ENCODE measurements at regions not wholly inside any gene's neighbourhood (a gene's known extent, or its start where the extent isn't known, plus 50 kb on each side); places are given as distances from the start of the nearest gene placed in this dataset.

DNA sequence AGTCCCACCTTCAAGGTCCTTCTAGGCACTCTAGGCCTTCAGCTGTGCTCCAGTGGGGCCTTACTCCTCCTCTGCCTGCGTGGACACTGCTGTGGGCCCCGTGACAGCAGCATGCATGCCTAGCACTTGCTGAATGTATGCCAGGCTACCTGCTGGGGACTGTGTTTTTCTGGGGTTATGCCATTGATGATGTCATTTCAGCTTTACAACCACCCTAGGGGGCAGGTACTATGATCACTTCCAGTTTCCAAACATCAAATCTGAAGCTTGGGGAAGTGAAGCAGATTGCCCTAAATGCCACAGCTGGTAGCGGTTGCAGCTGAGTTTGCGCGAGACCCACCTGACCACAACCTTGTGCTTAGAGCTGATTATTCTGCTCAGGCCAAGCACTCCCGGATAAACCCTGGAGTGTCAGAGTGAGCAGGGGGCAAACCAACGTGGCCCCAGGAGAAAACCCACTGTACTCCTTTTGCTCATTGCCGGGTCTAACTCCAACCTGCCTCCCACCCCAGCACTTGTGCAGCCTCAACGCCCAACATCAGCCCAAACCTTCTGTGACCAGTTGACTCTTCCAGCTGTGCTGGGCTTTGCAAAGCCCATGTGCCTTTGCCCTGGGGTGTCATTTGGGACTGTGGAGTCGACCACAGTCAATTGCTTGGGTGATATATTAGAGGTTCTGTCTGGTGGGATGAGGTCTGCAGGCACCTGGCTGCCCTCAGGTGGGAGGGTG, 168.4 kb downstream of the ENGASE start:
- ATAC-seq (no peak), DNase-seq (no peak)

DNA sequence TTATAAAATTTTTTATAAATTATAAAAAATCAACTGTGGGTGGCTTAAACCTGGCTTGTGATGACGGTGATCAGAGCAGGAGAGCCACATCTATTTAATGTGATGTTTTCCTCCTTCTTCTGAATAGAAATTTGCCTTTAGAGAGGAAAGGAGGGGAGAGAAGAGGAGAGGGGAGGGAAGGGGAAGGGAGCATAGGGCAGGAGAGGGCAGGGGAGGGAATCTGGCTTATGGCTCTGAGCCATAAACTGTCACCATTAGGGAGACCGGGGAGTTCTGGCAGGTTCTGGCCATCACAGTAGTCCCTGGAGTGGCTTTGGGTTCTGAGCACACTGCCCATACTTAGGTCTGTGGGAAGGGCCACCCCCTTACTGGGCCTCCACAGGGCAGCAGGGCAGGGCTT, 167.8 kb downstream of the ENGASE start:
- DNase-seq (no peak), ATAC-seq (no peak)

DNA sequence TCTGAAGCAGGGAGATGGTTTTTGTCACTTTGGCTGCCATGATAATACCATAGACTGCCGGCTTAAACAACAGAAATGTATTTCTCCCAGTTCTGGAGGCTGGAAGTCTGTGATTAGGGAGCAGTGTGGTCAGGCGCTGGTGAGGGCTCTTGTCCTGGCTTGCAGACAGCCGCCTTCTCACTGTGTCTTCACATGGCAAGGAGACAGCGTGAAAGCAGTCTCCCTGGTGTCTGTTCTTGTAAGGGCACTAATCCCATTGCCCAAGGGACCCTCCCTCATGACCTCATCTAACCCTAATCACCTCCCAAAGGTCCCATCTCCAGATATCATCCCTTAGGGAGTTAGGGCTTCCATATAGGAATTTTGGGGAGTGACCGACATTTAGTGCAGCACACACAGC, 167.0 kb downstream of the ENGASE start:
- ATAC-seq (no peak), DNase-seq (no peak)

DNA sequence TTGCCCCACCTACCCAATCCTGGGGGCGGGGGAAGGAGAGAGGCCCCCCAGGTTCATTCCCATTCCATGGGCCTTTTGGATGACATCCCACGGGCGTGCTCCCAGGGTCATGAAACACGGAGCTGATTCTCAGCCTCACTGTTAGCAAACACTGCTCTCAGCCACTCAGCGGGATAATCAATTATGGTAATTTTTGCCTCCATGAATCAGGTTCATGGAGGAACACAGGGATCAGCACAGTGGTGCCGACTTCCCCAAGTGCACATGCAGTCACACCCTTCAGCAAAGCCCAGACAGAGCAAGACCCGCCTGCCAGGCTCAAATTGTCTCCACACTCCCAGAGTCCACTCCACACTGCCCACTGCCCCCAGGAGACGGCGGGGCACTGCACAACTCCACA, 164.6 kb downstream of the ENGASE start:
- ATAC-seq (no peak), DNase-seq (no peak)

DNA sequence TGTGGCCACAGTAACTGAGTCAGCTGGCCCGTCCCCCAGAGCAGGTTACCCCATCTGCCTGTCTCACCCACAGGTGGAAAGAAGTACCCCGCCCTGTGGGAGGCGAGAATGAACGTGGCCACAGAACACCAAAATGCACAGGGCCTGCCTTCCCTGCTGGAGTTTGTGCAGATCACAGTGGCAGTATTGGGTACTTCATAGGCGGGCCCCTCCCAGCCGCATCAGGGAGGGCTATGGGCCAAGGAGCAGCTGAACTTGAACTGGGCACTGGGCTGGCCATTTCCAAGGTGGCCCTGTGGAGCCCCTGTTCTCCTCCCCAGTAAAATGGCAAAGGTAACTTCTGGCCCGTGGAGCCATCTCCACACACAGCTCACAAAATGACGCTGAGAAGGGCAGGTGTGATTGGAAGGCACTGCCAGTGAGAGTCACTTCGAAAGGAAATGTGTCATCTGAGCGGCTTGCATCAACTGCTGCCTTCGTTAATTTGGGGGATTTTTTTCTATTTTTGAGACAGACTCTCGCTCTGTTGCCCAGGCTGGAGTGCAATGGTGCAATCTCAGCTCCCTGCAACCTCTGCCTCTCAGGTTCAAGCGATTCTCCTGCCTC, 162.9 kb downstream of the ENGASE start:
- DNase-seq (no peak), ATAC-seq (no peak)

DNA sequence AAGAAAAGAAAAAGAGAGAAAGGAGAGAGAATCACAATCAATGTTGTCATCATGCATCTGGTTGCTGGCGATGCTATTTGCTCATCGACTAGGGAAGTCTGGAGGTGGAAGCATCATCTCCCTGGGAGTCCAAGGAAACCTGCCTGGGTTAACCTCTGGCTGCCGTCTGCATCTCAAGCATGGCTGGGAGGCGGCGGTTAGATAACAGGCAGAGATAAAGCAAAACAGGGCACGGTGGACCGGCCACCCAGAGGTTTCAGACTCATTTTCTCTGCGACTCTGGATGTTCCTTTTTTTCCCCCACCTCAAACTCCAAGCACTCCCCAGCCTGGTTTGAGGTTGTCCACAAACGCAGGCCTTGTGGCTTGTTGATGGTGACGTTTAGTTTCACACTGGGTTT, 161.2 kb downstream of the ENGASE start:
- DNase-seq (no peak), ATAC-seq (no peak)

DNA sequence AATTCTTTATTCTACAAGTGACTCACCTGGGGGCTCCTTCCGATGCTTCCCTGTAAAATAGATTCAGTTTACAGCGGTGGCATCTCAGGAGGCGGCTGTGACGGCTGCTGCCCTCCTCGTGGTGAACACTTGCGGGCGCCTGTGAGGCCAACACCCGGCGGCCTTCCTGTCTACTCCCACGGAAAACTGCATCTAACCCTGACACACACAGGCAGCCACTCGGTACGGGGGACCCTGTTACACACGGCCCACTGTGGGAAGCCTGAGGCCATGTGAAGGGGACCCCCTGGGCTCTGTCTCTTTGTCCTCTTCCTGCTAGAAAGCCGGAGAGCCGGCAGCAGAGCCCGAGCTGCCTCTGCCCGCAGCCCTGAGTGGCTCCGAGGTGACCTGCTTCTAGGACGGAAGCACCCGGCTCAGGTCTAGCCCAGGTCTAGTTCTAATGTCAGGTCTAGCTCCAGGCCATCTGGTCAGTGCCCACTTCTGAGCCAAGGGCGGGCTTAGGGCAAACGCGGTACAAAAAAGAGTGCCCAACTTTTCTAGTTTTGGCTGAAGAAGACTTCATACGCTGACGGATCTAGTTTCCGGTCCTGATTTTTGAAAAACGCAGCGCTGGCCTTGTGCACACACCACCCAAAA, 159.4 kb downstream of the ENGASE start:
- ATAC-seq (no peak), DNase-seq (no peak)

DNA sequence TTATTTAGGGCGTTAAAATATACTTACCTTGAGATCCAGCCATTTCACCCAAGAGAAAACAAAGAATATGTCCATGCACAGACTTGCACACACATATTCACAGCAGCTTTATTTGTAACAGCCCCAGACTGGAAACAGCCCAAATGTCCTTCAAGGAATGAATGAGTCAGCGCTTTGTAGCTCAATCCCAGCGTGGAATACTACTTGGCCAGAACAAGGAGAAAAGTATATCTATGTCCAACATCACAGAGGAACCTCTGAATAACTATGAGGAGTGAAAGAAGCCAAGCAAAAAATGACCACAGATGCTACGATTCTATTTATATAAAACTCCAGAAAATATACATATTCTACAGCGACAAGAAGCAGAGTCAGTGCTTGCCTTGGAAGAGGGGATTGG, 158.3 kb downstream of the ENGASE start:
- ATAC-seq: no peak
- DNase-seq: no peak

DNA sequence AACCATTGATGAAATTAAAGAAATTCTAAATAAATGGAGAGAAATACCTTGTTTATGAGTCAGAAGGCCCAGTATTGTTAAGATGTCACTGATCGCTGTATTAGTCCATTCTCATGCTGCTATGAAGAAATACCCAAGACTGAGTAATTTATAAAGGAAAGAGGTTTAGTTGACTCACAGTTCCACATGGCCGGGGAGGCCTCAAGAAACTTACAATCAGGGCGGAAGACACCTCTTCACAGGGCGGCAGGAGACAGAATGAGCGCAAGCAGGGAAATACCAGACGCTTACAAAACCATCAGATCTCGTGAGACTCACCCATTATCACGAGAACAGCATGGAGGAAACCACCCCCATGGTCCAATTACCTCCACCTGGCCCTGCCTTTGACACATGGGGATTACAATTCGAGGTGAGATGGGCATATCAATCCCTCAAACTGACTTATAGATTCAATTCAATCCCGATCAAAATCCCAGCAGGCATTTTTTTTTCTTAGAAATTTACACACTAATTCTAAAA, 157.2 kb downstream of the ENGASE start:
- no peak for ATAC-seq
- DNase-seq: no peak

DNA sequence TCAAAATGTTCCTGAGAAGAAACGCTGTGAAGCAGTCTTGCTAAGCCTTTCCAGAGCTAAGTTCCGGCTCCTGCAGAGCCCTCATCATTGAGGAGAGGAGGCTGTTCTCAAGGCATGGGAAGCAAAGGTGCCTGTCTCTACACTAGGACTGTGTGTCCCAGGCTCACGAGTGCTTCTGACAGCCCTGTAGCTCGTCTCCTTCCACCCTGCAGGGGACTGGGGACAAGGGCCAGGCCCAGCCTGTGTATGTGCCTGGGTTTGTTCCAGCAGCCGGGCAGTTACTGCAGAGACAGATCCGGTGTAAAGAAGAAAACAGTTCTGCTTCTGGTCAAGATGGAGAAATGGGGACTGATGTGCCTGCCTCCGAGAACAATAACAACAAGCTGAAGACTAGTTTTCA, 156.0 kb downstream of the ENGASE start:
- ATAC-seq: no peak
- DNase-seq: no peak

DNA sequence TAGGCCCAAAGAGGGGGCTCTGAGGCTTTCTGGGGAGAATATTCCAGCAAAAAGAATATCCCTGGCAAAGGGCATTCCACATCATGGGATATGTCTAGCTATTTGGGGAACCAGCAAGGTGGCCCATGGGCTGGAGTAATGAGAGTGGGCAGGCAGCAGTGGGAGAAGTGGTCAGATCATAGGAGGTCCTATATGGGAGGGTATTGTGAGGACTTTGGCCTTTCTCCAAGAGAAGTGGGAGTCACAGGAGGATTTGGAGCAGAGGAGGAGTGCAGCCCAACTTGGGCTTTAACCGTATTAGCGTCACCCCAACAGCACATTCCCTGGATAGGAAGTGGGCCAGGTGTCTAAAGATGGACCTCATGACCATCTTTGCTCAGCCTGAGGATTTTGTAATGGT, 151.4 kb downstream of the ENGASE start:
- ATAC-seq: no peak
- DNase-seq: no peak

DNA sequence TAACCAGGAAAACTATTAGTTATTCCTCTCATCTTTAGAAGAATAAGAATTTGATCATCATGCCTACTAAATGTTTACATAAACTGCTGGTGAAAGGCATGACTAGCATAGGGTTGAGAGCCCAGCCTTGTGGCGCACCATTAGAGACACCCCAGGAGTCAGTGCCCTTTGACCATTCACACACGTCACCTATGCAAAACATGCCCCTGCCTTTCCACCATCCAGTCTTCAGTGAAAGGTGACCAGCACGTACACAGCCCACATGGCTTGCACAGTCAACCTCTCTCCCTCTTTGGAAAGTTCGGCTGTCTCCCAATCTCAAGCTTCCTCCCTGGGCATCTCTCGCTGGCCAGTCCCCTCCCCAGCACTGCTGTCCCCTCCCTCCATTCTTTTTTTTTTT, 150.3 kb downstream of the ENGASE start:
- DNase-seq (no peak), ATAC-seq (no peak)

DNA sequence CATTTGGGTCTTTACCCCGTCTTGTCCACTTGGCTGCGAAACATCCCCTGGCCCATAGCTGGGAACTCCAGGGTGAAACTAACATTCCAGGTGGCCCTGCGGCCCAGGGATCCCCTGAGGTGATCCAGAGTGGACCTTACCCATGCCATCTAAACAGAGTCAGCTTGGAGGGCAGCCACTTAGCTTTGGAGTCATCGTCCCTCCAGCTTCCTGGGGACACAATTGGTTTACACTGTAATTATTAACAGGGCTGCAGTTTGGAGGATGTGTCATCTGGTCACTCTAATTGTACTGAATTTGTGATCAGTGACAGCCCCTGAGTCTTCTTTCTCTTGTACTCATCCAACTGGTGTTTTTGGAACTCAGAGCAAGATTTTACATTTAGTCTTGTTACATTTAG, 149.9 kb downstream of the ENGASE start:
- DNase-seq (no peak), ATAC-seq (no peak)

DNA sequence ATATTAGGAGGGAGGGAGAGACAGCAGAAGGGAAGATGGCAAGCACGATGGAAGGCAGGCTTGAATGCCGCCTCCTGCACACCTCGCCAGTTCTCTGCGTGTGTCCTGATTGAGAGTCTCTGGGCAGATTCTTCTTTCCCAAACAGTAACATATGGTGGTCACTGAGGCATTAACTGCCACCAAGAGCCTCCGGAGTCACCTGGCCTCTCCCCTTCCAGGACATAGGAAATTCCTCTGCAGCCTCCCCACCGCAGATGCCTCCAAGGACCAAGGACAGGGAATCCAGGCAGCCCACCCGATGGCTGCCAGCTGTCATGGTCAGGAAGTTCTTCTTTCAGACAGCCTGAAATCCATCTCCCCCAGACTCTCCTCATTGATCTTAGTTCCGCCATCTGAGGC, 149.3 kb downstream of the ENGASE start:
- ATAC-seq (no peak), DNase-seq (no peak)

DNA sequence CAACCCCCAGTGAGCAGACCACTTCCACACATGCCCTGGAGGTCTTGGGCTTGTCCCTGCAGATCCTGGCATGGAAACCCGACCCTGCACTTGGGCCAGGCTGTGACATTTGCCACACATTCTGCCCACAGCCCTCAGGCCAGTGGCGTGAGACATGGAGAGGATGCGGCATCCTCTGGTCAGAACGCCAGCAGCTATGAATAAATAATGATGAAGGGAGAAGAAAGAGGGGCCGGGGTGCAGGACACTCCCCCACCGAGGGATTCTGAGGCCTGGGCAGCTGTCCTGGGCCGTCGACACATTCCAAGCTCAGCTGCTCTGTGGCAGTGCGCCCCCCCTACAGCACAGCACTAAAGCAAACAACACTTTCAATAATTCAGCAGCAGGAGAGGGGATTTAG, 148.8 kb downstream of the ENGASE start:
- ATAC-seq (no peak), DNase-seq (no peak)

DNA sequence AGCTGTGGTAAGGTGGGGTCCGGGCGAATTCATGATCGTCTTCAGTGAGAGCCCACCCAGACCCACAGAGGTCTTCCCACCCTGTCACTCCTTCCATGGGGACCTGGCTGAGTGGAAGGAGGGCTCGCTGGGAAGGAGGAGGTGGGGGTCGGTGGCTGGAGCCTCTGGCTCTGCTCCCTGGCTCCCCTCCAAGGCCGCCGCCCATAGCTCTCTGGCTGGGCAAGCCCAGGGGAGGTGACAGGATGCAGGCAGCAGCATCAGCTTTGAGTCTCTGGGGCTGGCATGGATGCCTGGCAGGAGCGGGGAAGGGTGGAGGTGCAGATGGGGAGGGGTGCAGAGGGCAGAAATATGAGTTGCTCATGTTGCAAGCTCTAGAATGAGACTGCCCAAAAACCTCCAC, 147.0 kb downstream of the ENGASE start:
- no peak for ATAC-seq

DNA sequence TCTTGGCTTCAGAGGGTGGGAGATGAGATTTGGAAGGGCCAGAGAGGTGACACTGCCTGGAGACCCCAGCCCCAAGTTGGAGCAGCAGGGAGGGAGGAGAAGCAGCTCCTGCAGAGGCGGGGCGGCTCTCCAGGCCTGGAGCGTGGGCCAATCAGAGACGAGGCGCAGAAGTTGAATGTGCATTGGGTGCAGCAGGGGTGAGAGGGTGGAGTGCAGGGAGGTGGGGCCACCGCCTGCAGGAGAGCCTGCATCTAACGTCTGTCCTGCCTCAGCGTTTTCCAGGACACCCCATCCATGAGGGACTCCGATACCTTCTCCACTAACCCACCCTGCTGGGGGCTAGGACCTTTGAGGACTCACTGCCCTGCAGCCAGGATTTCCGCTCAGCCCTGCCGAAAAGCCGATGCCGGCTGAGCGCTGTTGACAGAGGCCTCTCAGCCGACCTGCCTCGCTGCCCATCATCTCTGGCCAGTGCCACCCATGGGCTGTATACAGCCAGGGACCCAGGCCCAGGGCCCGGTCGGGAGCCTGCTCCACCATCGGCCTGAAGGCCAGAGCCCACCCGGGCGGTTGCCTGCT, 146.2 kb downstream of the ENGASE start:
- DNase-seq (no peak), ATAC-seq (peak; percentile 31)

More for the DNA sequence above, 147.0 kb downstream of the ENGASE start:
- no peak for DNase-seq

DNA sequence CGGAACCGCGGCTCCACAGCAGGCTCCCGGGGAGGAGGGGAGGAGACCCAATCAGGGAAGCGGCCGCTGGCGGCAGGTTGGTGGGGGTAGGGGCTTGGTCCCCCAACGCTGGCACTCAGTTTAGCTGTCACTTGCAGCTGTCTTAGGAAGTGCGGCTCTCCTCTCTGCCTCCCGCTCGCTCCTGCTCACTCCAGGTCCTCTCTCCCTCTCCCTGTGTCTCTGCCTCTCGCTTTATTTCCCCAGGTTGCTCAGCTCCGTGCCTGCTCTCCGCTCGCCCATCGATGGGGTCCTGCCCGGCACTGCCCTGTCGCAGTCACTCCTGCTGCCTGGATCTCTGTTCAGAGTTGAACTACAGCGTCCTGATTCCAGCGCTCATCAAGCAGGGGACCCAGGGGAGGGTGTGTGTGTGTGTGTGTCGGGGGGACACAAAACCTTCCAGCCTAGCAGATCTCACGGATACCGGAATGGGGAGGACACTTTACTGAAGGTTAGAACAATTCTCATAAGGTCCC, 145.6 kb downstream of the ENGASE start:
- no peak for ATAC-seq
- DNase-seq: no peak

DNA sequence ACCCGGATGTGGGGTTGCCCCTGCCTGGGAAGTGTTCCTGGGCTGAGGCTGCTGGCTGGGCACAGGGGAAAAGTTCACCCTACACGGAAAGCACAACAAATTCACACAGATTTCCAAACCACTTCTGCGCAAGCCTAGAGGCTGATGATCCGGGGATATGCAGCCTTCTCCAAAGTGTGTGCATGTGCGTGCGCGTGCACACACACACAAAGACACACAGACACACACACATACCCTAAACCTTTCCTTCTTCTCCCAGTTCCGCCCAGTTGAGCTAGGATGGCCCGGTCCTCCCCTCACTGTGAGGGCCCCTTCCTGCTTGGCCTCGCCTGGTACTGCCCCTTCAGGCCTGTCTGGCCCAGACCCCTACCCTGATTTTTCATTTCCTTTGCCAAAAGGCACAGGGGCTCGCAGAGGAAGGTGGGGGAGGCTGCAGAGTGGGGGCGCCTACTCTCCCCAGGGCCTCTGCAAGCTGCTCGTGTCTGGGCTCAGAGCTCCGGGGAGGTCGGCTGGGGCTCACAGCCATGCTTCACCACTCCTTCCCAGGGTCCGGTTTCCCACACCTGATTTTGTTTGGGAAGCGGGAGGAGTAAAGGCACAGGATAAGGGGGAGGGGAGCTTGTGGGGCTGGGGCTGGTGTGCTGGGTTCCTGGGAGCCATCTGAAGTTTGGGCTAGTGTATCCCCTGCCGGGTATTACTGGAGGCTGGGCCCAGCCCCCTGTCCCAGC, 144.7 kb downstream of the ENGASE start:
- ATAC-seq (no peak), DNase-seq (no peak)

DNA sequence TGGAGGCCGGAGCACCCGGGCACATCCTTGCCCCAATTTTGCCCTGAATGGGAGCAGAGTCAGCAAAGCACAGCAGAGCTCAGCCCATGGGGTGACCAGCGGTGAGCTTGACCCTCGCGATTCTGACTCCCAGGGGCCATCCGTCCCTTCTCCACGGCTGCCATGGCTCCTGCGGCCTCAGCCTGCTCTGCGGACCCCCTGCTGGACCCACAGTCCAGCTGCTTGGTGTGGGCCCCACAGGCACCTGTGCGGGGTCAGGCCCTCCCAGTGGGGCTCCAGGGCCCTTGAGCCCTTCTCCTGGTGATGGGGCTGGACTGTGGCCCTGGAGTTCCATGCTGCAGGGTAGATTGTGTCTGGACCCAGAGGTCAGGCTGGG, 144.2 kb downstream of the ENGASE start:
- ATAC-seq: no peak

DNA sequence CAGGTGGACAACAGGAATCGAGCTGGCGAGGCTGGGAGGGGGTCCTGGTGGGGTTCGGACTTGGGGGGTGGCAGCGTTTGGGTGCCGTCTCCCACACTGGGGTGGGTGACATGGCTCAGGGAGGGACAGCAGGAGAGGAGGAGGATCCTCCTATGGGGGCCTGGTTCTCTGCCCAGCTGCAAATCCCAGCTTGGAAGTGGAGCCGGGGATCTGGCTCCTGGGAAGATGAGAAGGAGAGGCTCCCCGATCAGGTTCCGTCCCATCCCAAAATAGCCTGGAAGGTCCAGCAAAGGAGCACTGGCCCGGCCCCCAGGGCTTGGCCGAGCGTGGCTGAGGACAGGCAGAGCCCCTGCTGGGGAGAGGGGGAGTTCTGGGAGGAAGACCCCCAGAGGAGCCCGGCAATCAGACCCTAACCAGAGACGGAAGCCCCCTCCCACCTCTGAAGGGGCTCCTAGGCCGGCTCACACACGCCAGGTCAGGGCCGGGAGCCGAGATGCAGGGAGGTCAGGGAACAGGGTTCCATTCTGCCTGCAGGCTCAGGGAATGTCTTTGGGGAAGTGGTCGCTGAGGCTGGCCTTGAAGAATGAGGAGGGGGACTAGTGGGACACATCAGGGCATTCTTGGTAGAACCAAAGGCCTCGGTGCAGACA, 143.7 kb downstream of the ENGASE start:
- ATAC-seq (no peak), DNase-seq (no peak)

More for the DNA sequence above, 144.2 kb downstream of the ENGASE start:
- DNase-seq: no peak
